Astrocyte (in vitro differentiated cells and primary cell): ENCODE measurements at regions not wholly inside any gene's neighbourhood (a gene's known extent, or its start where the extent isn't known, plus 50 kb on each side); places are given as distances from the start of the nearest gene placed in this dataset.

Experiments used
- CTCF ChIP-seq: IDR thresholded peaks from 2 replicates; pipeline ENCODE4 v1.5.1; 2011; ENCODE audit warnings: low read depth, mild to moderate bottlenecking, inconsistent platforms, low read length, moderate library complexity; ENCODE audit not compliant: insufficient read depth
- EZH2 ChIP-seq: IDR thresholded peaks from 2 replicates; pipeline ENCODE4 v1.6.1; 2012; ENCODE audit warnings: mild to moderate bottlenecking, low read length, inconsistent platforms; ENCODE audit not compliant: insufficient read depth

DNA sequence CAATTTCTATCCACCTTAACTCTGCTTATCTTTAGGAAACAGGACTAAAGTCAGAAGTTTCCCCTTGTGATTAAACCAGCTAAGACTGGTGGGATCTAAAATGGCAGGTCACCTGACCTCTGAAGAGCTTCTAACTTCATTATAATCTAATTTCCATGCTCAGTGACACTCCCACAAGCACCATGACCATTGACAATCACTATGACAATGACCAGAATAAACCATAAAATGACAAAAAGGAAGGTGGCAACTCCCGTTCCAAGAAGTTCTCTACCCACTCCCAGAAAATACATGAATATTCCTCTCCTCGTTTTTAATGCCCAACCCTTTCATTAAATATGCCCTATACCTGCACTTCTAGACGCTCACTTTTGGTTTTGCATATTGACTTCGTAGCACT, 471.2 kb upstream of the CCDC54 start:
- TF ChIP-seq CTCF = no peak
- TF ChIP-seq EZH2 = no peak
